ENCODE measurements at regions not wholly inside any gene's neighbourhood (a gene's known extent, or its start where the extent isn't known, plus 50 kb on each side); places are given as distances from the start of the nearest gene placed in this dataset.

DNA sequence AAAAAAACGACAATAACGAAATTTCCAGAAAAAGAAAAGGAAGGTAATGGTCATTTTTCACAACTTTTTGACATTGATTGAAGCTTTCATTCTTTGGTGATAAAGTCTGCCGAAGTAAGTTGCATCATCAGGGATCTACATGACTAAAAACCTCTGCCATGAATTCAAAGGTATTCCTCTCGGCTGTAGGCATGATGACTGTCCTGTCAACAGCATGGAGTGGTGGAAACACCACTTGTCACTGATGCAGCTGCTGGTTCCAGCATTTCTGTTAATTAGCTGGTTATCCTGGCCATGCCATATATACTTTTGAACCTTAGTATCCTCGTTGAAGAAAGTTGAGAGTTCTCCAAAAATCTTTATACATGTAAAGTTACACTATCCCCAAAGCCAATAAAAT, 859.0 kb upstream of the ARPP21 start:
- no peak for DNase-seq (ENCODE audit: low read depth in 2 of 2)

DNA sequence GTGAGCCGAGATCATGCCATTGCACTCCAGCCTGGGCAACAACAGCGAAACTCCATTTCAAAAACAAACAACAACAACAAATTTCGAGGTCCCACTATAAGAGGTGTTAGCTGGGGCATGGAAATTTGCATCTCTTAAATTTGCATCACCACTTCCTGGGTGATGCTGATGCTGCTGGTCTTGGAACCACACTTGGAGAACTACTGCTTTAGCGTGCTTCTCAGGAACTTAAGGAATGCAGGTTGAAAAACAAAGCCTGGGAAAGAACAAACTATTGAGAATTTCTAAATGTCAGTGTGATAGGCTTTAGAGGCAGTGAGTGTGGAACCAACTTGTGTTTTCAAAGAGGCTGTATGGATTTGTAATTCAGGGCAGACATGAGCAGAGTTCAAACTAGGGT, 858.4 kb upstream of the ARPP21 start:
- no peak for DNase-seq (ENCODE audit: low read depth in 2 of 2)

DNA sequence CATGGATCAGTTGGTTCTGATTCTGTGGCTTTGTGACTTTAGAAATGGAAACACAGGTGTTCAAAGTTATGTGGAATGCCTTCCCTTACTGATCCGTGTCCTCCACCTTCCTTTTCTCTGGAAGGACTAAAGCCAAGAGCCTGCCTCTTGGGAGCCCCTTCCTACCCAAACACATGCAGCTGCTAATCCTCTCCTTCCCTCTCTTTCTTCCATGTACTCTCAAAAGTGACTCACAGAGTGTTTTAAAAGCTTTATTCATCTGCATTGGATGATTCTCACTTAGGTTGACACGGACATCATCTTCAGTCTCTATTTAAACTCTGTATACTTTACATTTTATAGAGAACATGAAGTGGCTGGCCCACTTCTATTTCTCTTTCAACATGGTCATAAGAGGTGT, 856.5 kb upstream of the ARPP21 start:
- DNase-seq (ENCODE audit: low read depth in 2 of 2): no peak

DNA sequence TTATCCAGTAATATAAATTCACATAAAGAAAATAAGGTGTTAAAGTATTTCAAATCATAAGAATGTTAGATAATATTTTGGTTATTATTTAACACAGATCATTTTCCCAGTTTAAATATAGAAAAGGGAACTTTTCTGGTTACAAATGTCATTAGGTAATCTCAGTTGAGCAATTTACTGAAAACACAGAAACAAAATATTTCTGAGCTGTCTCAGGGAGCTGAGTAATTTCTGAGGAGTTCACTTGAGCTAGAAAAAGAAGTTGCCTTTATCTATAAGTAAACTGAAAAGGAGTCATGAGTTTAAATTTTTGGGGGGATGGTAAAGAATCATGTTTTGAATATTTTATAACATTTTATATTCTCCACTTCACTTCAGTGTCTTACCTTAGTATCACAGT, 855.4 kb upstream of the ARPP21 start:
- DNase-seq (ENCODE audit: low read depth in 2 of 2): no peak

DNA sequence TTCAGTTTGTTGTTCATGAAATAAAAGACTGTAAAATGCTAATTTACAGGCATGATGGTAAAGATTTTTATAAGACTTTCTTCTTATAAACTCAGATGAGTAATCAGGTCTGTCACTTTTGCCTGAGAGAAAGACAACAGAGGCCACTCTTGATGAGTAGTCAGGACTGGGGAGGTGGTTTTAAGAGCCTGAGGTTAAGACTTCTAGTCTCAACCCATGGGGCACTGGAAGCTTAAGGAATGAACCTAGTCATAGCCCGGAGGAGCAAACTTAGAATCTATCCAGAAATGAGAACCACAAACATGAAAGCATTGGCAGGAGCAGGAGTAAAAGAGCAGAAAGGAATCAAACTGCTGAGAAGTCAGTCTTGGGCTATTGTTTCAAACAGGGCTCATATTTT, 846.3 kb upstream of the ARPP21 start:
- DNase-seq (ENCODE audit: low read depth in 2 of 2): no peak

DNA sequence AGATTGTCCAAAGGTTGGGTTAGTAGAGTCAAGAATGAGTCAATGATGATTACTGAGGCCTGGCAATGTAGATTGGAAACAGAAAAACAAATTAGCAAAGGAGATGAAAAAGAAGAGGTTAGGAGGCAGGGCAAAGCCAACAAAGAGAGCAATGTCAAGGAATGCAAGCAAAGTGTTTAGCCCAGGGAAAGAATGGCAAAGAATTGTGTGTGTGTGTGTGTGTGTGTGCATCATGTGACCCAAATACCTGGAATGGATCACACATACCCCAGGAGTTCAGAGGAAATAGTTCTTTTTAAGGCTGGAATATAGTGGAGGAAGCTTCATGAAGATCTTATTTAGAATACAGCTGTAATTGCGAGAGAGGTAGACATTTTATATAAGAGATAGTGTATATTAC, 831.7 kb upstream of the ARPP21 start:
- DNase-seq (ENCODE audit: low read depth in 2 of 2): no peak

DNA sequence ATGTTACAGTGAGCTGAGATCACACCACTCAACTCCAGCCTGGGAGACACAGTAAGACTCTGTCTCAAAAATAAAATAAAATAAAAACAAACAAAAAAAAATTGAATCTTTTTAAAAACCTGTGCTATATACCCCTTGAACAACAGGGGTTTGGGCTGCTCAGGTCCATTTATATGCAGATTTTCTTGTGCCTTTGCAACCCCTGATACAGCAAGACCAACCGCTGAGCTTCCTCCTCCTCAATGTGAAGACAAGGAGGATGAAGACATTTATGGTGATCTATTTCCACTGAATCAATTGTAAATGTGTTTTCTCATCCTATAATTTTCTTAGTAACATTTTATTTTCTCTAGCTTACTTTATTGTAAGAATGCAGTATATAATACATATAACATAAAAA, 831.0 kb upstream of the ARPP21 start:
- no peak for DNase-seq (ENCODE audit: low read depth in 2 of 2)

DNA sequence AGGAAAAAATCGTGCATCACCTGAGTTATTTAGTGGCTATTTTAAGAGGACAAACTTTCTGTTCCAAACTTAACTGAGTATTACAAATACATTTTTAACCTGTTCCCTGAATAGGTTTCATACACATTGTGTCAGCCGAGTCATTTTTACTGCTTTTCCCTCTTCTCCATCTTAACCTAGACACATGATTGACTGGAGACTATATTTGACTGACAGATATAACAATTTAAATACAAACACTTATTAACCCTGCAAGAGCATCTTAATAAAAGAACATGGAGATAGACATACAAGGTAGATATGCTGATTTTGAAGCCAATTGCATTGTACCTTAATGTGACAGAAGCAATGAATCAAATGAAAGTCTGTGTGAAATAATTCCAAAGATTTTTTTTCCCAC, 810.5 kb upstream of the ARPP21 start:
- DNase-seq (ENCODE audit: low read depth in 2 of 2): no peak

DNA sequence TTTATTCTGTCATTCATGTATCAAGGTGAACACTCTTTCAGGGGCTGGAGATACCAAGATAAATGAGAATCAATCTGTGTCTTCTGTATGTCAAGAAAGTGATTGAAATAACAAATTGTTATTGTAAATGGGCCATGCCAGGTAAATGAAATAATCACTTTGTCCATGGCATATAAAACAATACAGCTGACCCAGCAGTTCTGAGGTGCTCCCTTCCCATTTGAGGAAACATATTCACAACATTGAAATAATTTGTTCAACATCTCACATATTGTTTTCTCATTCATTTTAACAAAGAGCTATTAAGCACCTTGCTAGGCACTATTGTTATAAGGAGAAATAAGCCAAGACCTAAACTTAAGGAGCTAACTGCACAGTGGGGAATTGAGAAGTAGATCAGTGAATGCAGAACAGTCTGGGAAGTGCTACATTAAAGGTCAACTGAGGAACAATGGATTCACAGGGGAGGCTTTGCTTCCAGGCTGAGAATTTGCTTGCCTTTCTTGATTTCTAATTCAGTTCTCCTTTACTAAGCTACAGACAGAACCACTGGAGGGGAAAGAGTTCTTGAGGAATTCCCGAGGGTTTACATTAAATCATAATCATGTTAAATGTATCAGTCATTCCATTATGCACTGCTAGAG, 806.3 kb upstream of the ARPP21 start:
- DNase-seq (ENCODE audit: low read depth in 2 of 2): no peak

DNA sequence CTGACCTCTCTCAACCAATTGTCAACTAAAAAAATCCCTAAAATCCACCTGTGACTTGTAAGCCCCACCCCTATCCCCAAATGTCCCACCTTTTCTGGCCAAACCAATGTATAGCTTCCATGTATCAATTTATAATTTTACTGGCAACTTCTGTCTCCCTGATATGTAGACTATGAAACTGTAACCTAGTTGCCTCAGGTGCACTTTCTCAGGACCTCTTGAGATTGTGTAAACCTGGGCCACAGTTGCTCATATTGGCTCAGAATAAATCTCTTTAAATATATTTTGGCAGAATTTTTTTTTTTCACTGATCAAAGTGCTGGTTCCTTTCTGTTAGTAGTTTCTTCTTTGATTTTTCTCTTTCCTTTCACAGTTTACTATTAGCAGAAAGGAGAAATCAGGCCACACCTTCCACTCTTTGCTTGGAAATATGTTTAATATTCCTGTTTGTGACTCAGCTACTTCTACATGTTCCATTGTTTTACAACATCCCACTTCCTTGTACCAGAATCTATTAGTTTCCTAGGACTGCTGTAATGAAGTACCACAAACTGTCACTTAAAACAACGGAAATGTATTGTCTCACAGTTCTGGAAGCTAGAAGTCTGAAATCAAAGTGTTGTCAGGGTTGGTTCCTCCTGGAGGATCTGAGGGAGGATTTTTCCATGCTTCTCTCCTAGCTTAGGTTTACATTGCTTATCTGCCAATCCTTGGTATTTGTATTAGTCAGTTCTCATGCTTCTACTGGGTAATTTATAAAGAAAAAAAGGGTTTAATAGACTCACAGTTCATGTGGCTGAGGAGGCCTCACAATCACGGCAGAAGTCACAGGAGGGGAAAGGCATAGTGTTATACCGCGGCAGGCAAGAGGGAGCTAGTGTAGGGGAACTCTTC, 801.2 kb upstream of the ARPP21 start:
- no peak for DNase-seq (ENCODE audit: low read depth in 2 of 2)

DNA sequence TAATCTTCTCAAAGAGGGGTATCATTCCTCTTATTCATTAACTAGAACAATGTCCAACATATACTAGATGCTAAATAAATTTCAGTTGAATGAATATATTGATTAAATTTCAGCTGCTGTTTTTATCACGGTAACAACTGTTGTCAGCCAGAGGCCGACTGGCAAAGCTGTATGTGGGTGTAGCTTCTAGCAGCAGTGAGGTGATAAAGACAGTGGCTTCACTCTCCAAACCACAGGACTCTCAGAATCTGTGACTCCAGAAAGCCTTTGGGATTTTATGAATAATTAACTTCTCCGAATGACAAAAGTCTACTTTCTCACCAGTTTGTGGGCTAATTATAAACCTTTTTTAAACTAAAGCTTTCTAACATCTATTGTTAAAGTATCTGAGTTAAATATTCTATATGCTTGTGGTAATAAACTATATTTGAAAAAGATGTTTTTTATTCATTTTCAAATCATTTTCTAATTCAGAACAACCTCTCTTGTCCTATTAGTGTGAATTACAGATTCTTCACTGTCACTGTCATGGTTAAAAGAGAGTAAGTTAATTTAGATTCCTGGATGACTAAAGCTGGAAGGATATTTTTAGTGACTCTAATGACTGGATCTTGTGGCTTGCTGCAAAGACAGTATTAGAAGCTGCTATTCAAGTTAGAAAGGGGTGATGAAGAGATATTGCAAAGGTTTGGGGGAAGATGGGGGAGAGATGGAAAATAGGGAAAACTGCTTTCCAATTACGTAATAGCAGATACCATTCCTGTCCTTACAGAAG, 796.4 kb upstream of the ARPP21 start:
- DNase-seq (ENCODE audit: low read depth in 2 of 2): no peak

DNA sequence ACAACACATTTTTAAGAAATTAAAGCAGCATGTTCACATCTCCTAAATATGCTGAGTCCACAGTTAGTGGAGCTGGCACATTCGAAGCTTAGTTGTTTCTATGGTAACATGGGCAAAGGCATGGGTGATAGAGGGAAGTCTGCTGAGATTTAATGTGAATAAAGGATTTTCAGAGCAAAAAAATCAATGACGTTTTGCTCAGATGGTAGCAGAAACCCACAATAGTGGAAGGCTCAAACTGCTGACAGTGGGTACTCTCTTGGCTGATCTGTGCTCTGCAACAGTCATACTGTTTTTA, 795.1 kb upstream of the ARPP21 start:
- DNase-seq (ENCODE audit: low read depth in 2 of 2): no peak

DNA sequence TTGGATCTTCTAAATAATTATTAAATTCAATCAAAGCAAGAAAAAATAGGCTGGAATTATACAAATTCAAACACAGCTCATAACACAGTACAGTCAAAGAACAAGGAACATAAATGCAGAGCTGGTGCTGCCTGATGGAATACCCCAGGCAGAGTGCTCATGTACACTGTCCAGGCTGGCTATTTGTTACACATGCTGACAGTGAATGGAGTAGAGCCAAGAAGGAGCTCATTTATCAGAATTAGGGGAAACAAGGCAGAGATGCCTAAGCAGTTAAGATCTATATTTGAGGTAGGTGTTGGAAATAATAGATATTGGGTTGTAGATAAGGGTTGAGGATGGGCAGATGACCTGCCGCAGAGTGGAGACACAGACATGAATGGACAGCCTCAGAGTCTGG, 788.2 kb upstream of the ARPP21 start:
- DNase-seq (ENCODE audit: low read depth in 2 of 2): no peak

DNA sequence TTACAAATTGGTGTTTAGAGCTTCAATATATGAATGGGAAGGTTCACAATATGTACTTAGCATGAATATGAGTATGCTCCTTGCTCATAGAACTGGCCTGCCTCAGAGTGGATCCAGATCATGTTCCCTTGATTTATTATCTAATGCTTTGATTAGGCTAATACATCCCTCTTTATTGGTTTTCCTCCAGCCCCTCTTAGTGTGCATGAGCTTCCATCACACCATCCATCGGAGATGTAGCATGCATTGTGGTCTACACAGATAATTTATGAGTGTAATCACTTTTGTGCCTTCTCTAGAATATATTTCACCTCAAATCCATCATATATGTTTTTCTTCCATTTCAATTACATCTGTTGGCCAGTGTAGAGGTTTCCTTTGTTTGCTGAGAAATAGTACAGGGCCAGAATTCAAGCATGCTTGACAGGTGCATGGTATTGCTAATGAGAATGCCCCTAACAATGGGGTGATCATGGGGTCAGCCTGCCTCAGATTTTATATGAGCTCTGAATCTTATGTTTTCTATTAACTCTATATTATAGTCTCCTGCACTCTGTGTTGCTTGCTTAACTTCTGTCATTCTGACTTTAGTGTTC, 786.4 kb upstream of the ARPP21 start:
- no peak for DNase-seq (ENCODE audit: low read depth in 2 of 2)

DNA sequence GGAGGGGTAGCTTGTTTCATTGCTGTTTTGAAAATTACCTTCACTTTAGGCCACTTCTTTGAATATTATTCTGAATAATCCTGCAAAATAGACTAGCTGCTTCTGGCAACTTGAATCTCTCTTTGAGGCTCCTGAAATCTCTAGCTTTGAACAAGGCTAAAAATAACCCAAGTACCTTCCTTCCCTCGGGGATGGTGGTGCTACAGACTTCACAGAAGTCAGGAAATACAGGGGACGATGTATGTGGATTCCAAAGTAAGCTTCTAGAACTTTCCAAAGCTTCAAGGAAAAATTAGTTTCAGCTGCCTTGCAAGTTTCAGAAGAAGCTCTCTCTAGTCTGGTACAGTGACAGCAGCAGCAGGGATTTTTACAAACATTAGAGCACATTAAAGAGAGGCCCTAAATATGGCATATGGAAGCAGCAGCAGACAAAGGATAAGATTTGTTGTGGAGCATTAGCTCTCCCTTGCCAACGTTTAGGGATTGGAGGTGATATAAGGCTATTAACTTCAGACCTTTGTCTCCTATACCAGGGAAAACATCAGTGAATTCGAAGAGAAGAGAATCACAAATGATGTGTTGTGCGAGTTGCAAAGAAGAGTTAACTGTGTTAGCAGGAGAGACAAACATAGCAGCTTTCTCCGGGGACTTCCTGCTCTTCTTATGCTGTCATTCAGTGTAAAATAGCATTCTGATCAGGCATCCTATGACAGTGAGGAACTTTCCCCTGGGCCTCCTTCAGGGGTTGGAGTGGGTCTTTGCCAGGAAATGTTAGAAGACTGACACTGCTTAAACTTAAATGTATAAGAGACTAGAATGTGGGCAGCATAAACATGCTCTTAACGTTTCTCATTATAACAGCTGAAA, 783.0 kb upstream of the ARPP21 start:
- DNase-seq (ENCODE audit: low read depth in 2 of 2): no peak

DNA sequence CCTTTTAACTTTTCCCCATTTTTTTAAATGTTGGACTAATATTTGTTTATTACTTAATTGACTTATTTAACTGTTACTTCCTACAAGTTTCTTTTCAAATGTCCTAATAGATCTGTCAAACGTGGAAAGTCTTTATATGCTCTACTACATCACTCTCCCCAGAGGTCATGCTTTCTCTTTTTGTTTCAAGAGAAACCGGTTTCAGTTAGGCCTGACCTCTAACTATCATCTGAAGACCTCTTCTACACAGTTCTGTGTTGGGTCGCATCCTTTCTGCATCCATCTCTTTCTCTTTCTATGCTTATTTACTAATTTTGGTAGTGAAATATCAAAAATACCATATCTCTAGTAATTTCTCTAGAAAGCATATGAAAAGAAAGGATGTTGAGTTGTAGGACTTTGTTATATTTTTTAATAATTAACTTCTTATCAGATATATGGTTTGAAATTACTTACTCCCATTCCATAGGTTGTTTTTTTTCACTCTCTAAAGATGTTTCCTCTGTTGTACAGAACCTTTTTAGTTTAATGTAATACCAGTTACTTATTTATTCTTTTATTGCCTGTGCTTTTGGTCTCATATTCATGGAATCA, 781.2 kb upstream of the ARPP21 start:
- DNase-seq (ENCODE audit: low read depth in 2 of 2): no peak

DNA sequence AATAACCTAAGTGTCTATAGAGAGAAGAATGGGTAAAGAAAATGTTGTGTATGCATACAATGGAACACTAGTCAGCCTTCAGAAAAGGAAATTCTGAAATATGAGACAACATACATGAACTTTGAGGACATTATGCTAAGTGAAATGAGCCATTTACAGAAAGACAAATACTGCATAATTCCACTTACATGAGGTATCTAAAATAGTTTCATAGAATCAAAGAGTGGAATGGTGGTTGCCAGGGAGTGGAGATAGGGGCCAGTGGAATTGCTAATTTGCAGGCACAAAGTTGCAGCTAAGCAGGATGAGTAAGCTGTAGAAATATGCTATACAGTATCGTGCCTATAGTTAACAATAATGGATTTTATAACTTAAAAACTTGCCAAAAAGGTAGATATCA, 779.6 kb upstream of the ARPP21 start:
- no peak for DNase-seq (ENCODE audit: low read depth in 2 of 2)

DNA sequence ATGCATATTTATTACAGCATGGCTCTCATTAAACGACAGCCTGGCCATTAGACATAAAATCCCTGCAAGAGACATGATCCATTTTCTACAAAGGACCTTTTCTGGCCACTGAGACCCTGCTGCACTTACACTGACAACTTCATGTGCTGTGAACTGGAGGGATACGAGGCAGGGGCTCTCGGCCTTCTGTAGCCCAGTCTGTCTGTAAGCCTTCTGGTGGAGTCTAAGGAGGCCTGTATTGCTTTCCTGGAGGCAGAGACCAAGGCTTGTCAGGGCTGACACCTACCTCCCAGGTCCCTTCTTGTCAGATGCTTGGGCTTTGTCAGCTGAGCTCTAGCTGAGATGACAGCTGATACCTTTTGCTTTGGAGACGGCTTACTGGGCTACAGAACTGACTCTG, 776.9 kb upstream of the ARPP21 start:
- DNase-seq (ENCODE audit: low read depth in 2 of 2): no peak

DNA sequence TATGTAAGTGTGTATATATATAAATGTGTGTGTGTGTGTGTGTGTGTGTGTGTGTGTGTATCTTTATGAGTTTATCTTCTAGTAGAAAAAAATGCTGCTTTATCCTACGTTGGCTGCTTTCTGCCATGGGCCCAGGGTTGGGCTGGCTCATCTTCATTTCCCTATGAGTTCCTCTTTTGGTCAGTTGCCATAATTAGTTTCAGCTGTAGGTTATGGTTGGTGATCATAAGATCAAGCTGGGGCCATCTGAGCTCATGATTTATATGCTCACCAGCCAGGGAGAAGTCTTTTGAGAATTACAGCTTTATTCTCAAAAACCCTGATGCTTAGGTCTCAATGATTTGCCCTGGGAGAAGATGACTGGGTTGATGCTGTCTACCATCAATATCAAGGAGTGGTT, 775.8 kb upstream of the ARPP21 start:
- no peak for DNase-seq (ENCODE audit: low read depth in 2 of 2)

DNA sequence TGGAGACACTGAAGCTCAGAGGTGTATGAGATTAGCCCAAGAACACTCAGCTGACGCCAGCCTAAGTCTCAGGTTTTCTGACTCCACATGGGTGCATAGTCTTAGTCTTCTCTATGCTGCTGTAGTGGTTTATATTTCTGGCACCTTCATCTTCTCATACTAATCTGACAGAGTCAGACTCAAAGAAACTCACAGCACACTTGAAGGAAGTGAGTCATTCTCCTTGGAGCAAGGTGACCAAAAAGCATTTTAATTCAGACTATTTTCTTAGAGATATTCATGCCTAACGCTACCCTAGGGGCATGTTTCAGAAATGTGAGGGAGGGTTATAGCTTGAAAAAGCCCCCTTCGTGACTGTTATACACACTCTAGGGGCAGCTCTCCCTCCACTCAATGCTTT, 775.3 kb upstream of the ARPP21 start:
- DNase-seq (ENCODE audit: low read depth in 2 of 2): no peak

DNA sequence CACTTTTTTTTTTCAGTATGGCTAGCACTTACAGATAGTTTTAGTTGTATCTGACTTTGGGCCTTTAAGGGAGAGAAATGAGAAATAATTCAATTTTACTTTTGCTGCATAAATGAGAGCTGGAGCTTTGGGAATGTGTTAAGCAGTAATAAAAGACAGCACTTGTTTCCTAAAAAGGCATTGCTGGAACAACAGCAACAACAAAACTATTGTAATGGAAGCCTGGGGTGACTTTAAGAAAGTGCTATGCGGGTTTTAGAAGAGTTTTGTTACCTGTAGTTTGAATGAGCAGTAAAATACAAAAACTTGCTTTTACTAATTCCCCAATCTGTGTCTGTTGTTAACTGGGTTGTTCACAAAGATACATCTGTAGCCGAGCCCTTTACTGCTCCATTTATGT, 774.0 kb upstream of the ARPP21 start:
- no peak for DNase-seq (ENCODE audit: low read depth in 2 of 2)

Measured in stimulated activated CD8-positive, alpha-beta memory T cell treated with anti-CD3 and anti-CD28 coated beads, Interleukin-15, amount 100 ng/mL, for 48 hours (primary cell).